Hippocampal formation (tissue), 2 donors: ENCODE measurements at regions not wholly inside any gene's neighbourhood (a gene's known extent, or its start where the extent isn't known, plus 50 kb on each side); places are given as distances from the start of the nearest gene placed in this dataset.
A peak's percentile ranks its signal among the peaks of the same experiment; 100 is the strongest.

Source experiments
- DNase-seq, 2 donors: peaks; one replicate each; lab custom pipeline; 2025; lab: John Stamatoyannopoulos, UW

GRCh38 chr16:51035711-51036110 lies 115.4 kb downstream of the SALL1 start:
- no peak for DNase-seq

- DNase-seq = no peak
These were observed 116.0 kb downstream of the SALL1 start for GRCh38 chr16:51035110-51035498.

GRCh38 chr16:51034481-51035109 lies 116.5 kb downstream of the SALL1 start:
- DNase-seq = peak in 1 of 2 donors; percentile 9

- no peak for DNase-seq
These were observed 119.5 kb downstream of the SALL1 start for GRCh38 chr16:51031598-51031997.

GRCh38 chr16:51030516-51030915 lies 120.6 kb downstream of the SALL1 start:
- DNase-seq = no peak

GRCh38 chr16:51025588-51026290 lies 125.3 kb downstream of the SALL1 start:
- DNase-seq = no peak

GRCh38 chr16:51024703-51025102 lies 126.4 kb downstream of the SALL1 start:
- no peak for DNase-seq

- DNase-seq = no peak
These were observed 128.1 kb downstream of the SALL1 start for GRCh38 chr16:51022955-51023354.

- no peak for DNase-seq
These were observed 131.5 kb downstream of the SALL1 start for GRCh38 chr16:51019617-51020016.

GRCh38 chr16:51017969-51018368 lies 133.1 kb downstream of the SALL1 start:
- DNase-seq = no peak

GRCh38 chr16:51012396-51012795 lies 138.7 kb downstream of the SALL1 start:
- no peak for DNase-seq

- DNase-seq = no peak
These were observed 140.3 kb downstream of the SALL1 start for GRCh38 chr16:51010817-51011216.

- DNase-seq = no peak
These were observed 141.3 kb downstream of the SALL1 start for GRCh38 chr16:51009813-51010212.

- no peak for DNase-seq
These were observed 141.7 kb downstream of the SALL1 start for GRCh38 chr16:51009359-51009758.

GRCh38 chr16:51008607-51009006 lies 142.5 kb downstream of the SALL1 start:
- DNase-seq = no peak

- DNase-seq = no peak
These were observed 143.0 kb downstream of the SALL1 start for GRCh38 chr16:51008037-51008436.

GRCh38 chr16:51003850-51004566 lies 147.1 kb downstream of the SALL1 start:
- DNase-seq = no peak

GRCh38 chr16:51002881-51003490 lies 148.1 kb downstream of the SALL1 start:
- no peak for DNase-seq

- no peak for DNase-seq
These were observed 151.9 kb downstream of the SALL1 start for GRCh38 chr16:50999181-50999580.

GRCh38 chr16:50998411-50998810 lies 152.7 kb downstream of the SALL1 start:
- no peak for DNase-seq

- no peak for DNase-seq
These were observed 153.4 kb downstream of the SALL1 start for GRCh38 chr16:50997679-50998078.

GRCh38 chr16:50996830-50997186 lies 154.3 kb downstream of the SALL1 start:
- DNase-seq = no peak
